Activated CD8-positive, alpha-beta memory T cell treated with anti-CD3 and anti-CD28 coated beads for 36 hours (primary cell): ENCODE measurements at regions not wholly inside any gene's neighbourhood (a gene's known extent, or its start where the extent isn't known, plus 50 kb on each side); places are given as distances from the start of the nearest gene placed in this dataset.

Experiments
- CTCF ChIA-PET: fragments of 350-600 bp; sonication (Branson Sonifier 250); formaldehyde crosslinking; loops from one replicate; lab custom pipeline; 2021; ENCODE audit warnings: antibody characterized with exemption; lab: Charles Lee
- POLR2A ChIA-PET: fragments of 350-600 bp; sonication (Branson Sonifier 250); formaldehyde crosslinking; loops from one replicate; lab custom pipeline; 2021; ENCODE audit warnings: antibody characterized with exemption; lab: Charles Lee

GRCh38 chr1:177849579-177850290 lies 120.1 kb downstream of the SEC16B start:
- ChIA-PET POLR2A (no interaction called here), CTCF (no interaction called here)

GRCh38 chr1:177849130-177849529 lies 120.7 kb downstream of the SEC16B start:
- ChIA-PET POLR2A (no interaction called here), CTCF (no interaction called here)

- CTCF ChIA-PET: no interaction called here
- POLR2A ChIA-PET: no interaction called here
Measured at GRCh38 chr1:177848577-177848976, 121.3 kb downstream of the SEC16B start.

GRCh38 chr1:177847843-177848242 lies 122.0 kb downstream of the SEC16B start:
- POLR2A ChIA-PET: no interaction called here
- CTCF ChIA-PET: no interaction called here

- CTCF ChIA-PET: no interaction called here
Measured at GRCh38 chr1:177838907-177839485, 130.9 kb downstream of the SEC16B start.

GRCh38 chr1:177833631-177834030 lies 136.2 kb downstream of the SEC16B start:
- CTCF ChIA-PET: no interaction called here

More at GRCh38 chr1:177838907-177839485, 130.9 kb downstream of the SEC16B start:
- POLR2A ChIA-PET: no interaction called here

GRCh38 chr1:177830531-177831135 lies 139.2 kb downstream of the SEC16B start:
- ChIA-PET CTCF (no interaction called here), POLR2A (no interaction called here)

More at GRCh38 chr1:177833631-177834030, 136.2 kb downstream of the SEC16B start:
- POLR2A ChIA-PET: no interaction called here

GRCh38 chr1:177825276-177825901 lies 144.5 kb downstream of the SEC16B start:
- POLR2A ChIA-PET: no interaction called here
- CTCF ChIA-PET: no interaction called here

- ChIA-PET CTCF (no interaction called here), POLR2A (no interaction called here)
Measured at GRCh38 chr1:177824508-177824982, 145.3 kb downstream of the SEC16B start.

GRCh38 chr1:177820213-177820612 lies 149.6 kb downstream of the SEC16B start:
- POLR2A ChIA-PET: no interaction called here
- CTCF ChIA-PET: no interaction called here

GRCh38 chr1:177817937-177818875 lies 151.7 kb downstream of the SEC16B start:
- ChIA-PET POLR2A (no interaction called here), CTCF (no interaction called here)

- POLR2A ChIA-PET: no interaction called here
- CTCF ChIA-PET: no interaction called here
Measured at GRCh38 chr1:177812650-177813049, 157.2 kb downstream of the SEC16B start.

- POLR2A ChIA-PET: no interaction called here
- CTCF ChIA-PET: no interaction called here
Measured at GRCh38 chr1:177812144-177812543, 157.7 kb downstream of the SEC16B start.

GRCh38 chr1:177811429-177811828 lies 158.4 kb downstream of the SEC16B start:
- CTCF ChIA-PET: no interaction called here
- POLR2A ChIA-PET: no interaction called here

GRCh38 chr1:177809819-177810218 lies 160.0 kb downstream of the SEC16B start:
- CTCF ChIA-PET: no interaction called here
- POLR2A ChIA-PET: no interaction called here

- POLR2A ChIA-PET: no interaction called here
- CTCF ChIA-PET: no interaction called here
Measured at GRCh38 chr1:177802304-177802703, 167.6 kb downstream of the SEC16B start.

GRCh38 chr1:177801790-177802189 lies 168.1 kb downstream of the SEC16B start:
- ChIA-PET POLR2A (no interaction called here), CTCF (no interaction called here)

- POLR2A ChIA-PET: no interaction called here
- CTCF ChIA-PET: no interaction called here
Measured at GRCh38 chr1:177800400-177801088, 169.3 kb downstream of the SEC16B start.

GRCh38 chr1:177799746-177800145 lies 170.1 kb downstream of the SEC16B start:
- ChIA-PET CTCF (no interaction called here), POLR2A (no interaction called here)
